ENCODE measurements at regions not wholly inside any gene's neighbourhood (a gene's known extent, or its start where the extent isn't known, plus 50 kb on each side); places are given as distances from the start of the nearest gene placed in this dataset.

DNA sequence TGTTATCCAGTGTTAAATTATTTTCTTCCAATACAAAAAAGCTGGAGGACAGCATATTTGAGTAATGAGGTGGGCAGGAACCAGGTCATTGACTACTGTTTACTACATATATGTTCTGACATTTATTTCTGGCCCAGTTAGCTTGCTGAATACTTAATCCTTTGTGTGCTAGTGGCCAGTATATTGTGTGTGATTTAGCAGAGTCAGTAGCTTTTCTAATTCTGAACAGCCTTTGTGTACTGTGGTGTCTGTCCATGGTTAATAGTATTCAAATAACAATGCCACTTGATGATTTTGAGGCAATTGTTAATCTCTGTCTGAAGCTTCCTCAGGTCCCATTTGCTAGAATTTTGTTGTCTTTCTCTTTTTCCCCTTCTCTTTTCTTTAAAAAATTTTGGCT is 286.5 kb upstream of the E2F7 start:
- peak overlapping the region in 1 of 3 experiments; percentile 18; a peak in 1 of 7 replicates for H3K27ac Mint-ChIP-seq

More for the DNA sequence above, 286.5 kb upstream of the E2F7 start:
- no peak overlapping the region for H3K56ac ChIP-seq (ENCODE audit: insufficient read length, low read depth, low read length)
- H2BK120ac ChIP-seq (ENCODE audit: low read depth, low read length, poor library complexity, severe bottlenecking), result no peak overlapping the region
- DNase-seq, result no peak
- no peak overlapping the region for H3K9ac ChIP-seq (ENCODE audit: extremely low read depth, insufficient read length, low read length)
- H2BK12ac ChIP-seq (ENCODE audit: insufficient read length, low read depth, low read length), result no peak overlapping the region
- H3K4me2 ChIP-seq (ENCODE audit: insufficient read depth, insufficient read length, low read length), result no peak overlapping the region
- H3K23me2 ChIP-seq (ENCODE audit: insufficient read length, low read depth, low read length, poor library complexity, severe bottlenecking), result no peaks in the 10 kb centered on the region
- H4K5ac ChIP-seq (ENCODE audit: insufficient read length, low read depth, low read length), result no peak overlapping the region
- H3K79me1 ChIP-seq (ENCODE audit: insufficient read depth, low read depth, low read length, poor library complexity, severe bottlenecking), result no peaks in the 10 kb centered on the region
- H3K27me3 ChIP-seq (ENCODE audit: insufficient read depth, low read length), result no peaks in the 10 kb centered on the region
- no peak overlapping the region for H2BK5ac ChIP-seq (ENCODE audit: insufficient read length, low read length)
- no peaks in the 10 kb centered on the region; the same call in 1 of the 2 replicates for H3K4me1 ChIP-seq (ENCODE audit: insufficient read depth, low read length)
- H3K4me1 Mint-ChIP-seq, result peaks cover 0 to 4% of the 10 kb centered on the region in 2 experiments; a peak in 2 of 4 replicates
- H3K4ac ChIP-seq (ENCODE audit: low read depth, low read length), result no peak overlapping the region
- no peak overlapping the region for H3K4me3 Mint-ChIP-seq
- no peak for TF ChIP-seq CTCF (conservative IDR thresholded peaks at IDR 0.05)
- no peak overlapping the region for H2BK15ac ChIP-seq (ENCODE audit: low read depth, low read length)
- H4K8ac ChIP-seq (replicated peaks; ENCODE audit: insufficient read length, low read depth, low read length), result no peak overlapping the region
- H2BK20ac ChIP-seq (ENCODE audit: low read depth, low read length, poor library complexity, severe bottlenecking), result no peak overlapping the region
- H3K9me3 ChIP-seq (ENCODE audit: control insufficient read depth, low read depth, low read length), result no peaks in the 10 kb centered on the region
- no peak overlapping the region for H4K91ac ChIP-seq (ENCODE audit: insufficient read length, low read depth, low read length)
- no peak overlapping the region for H3K18ac ChIP-seq (ENCODE audit: insufficient read length, low read depth, low read length)
- no peaks in the 10 kb centered on the region for H4K20me1 ChIP-seq (ENCODE audit: control insufficient read depth, insufficient read depth, insufficient read length)
- no peak overlapping the region for H2AFZ ChIP-seq (ENCODE audit: low read length)
- no peak overlapping the region for H2AK5ac ChIP-seq (ENCODE audit: insufficient read length, low read length)
- H3K9me3 Mint-ChIP-seq, result no peaks in the 10 kb centered on the region
- no peak overlapping the region for H3K23ac ChIP-seq (ENCODE audit: insufficient read length, low read depth, low read length)
- no peaks in the 10 kb centered on the region for H3K27me3 Mint-ChIP-seq (ENCODE audit: low read depth)
- H3K79me2 ChIP-seq (ENCODE audit: insufficient read depth, low read length), result no peaks in the 10 kb centered on the region
- no peak overlapping the region for H3T11ph ChIP-seq (ENCODE audit: low read length)
- no peaks in the 10 kb centered on the region for H3K36me3 Mint-ChIP-seq (ENCODE audit: insufficient read depth in 1 of 3, low read depth in 3 of 3)
- H3K14ac ChIP-seq (ENCODE audit: insufficient read depth, low read length), result no peak overlapping the region
- H3K27ac ChIP-seq (ENCODE audit: insufficient read length, low read depth, low read length), result no peak overlapping the region
